ENCODE measurements at regions not wholly inside any gene's neighbourhood (a gene's known extent, or its start where the extent isn't known, plus 50 kb on each side); places are given as distances from the start of the nearest gene placed in this dataset.

DNA sequence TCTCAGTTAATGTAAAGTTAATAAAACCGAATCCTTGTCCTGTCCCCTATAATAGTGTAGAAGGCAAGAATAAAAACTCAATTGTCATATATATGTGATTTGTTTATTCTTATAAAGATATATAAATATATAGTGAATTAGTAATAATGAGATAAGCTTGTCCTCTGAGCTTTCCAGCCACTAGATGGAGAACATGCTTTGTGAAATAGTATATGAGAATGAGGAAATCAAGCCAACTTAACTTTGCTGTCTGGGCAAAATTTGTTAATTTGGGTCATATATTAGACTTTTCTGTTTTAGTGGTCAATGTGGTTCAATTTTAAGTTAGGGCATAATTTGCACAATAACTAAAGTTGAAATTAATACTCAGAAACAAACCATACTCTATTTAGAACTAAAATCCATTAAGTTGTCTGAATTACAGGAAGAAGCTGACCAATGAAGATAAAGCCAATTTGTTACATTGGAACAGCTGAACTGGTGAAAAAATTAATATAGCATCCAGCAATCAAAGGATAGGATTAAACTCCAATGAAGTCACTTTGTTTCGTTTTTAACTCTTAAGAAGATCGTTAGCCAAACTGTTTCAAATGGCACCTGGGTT, 595.0 kb downstream of the ARL4A start:
- CTCF ChIA-PET = interaction anchor here (3.6 kb wide), 1 partner anchor 1409 kb away, joined by 25 read pairs; no protein-coding TSS in a partner anchor
- Mint-ChIP-seq H3K4me1 (no peaks in the 10 kb centered on the region), H3K36me3 (no peaks in the 10 kb centered on the region), H3K4me3 (no peak overlapping the region), H3K27ac (no peak overlapping the region), H3K27me3 (peaks cover 0 to 10% of the 10 kb centered on the region in 2 donors), H3K9me3 (no peaks in the 10 kb centered on the region)
- Histone ChIP-seq H3K27ac (ENCODE audit: low read depth, low read length) (no peak overlapping the region), H3K4me3 (ENCODE audit: low read length) (no peak overlapping the region), H3K4me1 (ENCODE audit: insufficient read depth, low read length) (no peaks in the 10 kb centered on the region), H3K36me3 (ENCODE audit: insufficient read depth, low read length) (no peaks in the 10 kb centered on the region), H3K9me3 (ENCODE audit: low read length) (no peaks in the 10 kb centered on the region), H3K27me3 (ENCODE audit: insufficient read depth, low read length, poor library complexity, severe bottlenecking) (no peaks in the 10 kb centered on the region)
- POLR2A ChIA-PET = no interaction called here
- DNase-seq = no peak

DNA sequence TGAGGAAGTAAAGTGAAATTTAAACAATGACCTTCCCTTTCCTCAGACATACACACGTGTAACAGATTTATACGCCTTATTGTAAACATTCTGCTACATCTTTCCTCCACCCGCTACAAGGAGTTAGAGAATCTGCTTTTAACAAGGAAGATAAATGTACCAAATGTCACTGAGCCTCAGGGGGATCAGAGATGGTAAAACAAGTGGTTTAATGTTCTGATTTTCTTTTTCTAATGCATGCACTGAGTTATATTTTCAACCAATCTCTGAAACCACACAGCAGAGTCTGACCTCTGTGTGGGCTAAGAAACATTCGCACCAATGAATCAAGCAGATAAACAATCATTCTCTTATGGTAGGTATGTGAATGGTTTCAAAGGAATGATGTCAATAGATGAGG, 599.5 kb downstream of the ARL4A start:
- Histone ChIP-seq H3K36me3 (ENCODE audit: insufficient read depth, low read length) (no peaks in the 10 kb centered on the region), H3K27ac (ENCODE audit: low read depth, low read length) (no peak overlapping the region), H3K4me1 (ENCODE audit: insufficient read depth, low read length) (no peaks in the 10 kb centered on the region), H3K4me3 (ENCODE audit: low read length) (no peak overlapping the region), H3K9me3 (ENCODE audit: low read length) (no peaks in the 10 kb centered on the region), H3K27me3 (ENCODE audit: insufficient read depth, low read length, poor library complexity, severe bottlenecking) (no peaks in the 10 kb centered on the region)
- H3K4me3 Mint-ChIP-seq = no peak overlapping the region
- POLR2A ChIA-PET = no interaction called here
- CTCF ChIA-PET = no interaction called here
- peaks cover 0 to 6% of the 10 kb centered on the region in 2 donors for H3K27me3 Mint-ChIP-seq
- no peaks in the 10 kb centered on the region for H3K9me3 Mint-ChIP-seq
- H3K27ac Mint-ChIP-seq = no peak overlapping the region
- H3K36me3 Mint-ChIP-seq = no peaks in the 10 kb centered on the region
- no peaks in the 10 kb centered on the region for H3K4me1 Mint-ChIP-seq
- no peak for DNase-seq

DNA sequence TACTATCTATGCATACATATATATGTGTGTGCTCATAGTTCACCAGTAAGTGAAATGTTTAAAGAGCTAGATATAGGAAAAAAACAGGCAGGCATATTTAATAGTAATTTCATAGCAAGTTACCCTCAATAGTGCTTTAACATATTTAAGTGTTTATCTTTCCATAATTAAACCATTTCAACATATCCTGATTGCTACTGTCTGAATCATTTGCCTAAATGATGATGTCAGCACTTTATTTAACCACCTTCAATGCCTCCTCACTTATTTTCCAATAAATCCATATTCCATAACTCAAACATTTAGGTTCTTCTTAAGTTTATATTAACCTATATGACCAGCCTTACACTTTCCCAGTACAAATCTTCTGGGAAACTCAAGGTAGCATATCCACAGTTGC, 601.1 kb downstream of the ARL4A start:
- Mint-ChIP-seq H3K36me3 (no peaks in the 10 kb centered on the region), H3K4me3 (no peak overlapping the region), H3K27me3 (peaks cover 0 to 6% of the 10 kb centered on the region in 2 donors), H3K9me3 (no peaks in the 10 kb centered on the region), H3K27ac (no peak overlapping the region), H3K4me1 (no peaks in the 10 kb centered on the region)
- no peak for DNase-seq
- POLR2A ChIA-PET = no interaction called here
- no peaks in the 10 kb centered on the region for H3K4me1 ChIP-seq (ENCODE audit: insufficient read depth, low read length)
- H3K4me3 ChIP-seq (ENCODE audit: low read length) = no peak overlapping the region
- H3K27me3 ChIP-seq (ENCODE audit: insufficient read depth, low read length, poor library complexity, severe bottlenecking) = no peaks in the 10 kb centered on the region
- H3K27ac ChIP-seq (ENCODE audit: low read depth, low read length) = no peak overlapping the region
- H3K9me3 ChIP-seq (ENCODE audit: low read length) = no peaks in the 10 kb centered on the region
- H3K36me3 ChIP-seq (ENCODE audit: insufficient read depth, low read length) = no peaks in the 10 kb centered on the region
- CTCF ChIA-PET = no interaction called here

DNA sequence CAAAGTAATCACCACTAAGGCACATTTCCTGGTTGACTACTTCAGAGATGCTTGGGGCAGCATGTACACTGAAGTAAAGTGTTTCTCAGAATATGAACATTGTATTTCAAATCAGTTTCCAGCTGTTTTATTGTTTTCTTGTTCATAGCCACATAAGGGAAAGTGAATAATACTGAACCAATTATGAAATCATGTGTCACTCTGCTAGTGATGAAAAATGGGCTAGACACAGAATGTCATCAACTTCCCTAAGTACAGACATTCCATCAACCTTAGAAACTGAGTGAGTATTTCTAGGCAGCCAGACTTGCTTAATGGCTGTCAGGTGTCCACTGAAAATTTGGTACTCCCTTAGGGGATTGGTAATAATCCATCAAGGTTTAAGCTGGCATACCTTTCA, 603.5 kb downstream of the ARL4A start:
- no peak overlapping the region for H3K27ac Mint-ChIP-seq
- no peaks in the 10 kb centered on the region for H3K9me3 Mint-ChIP-seq
- no peaks in the 10 kb centered on the region for H3K4me1 Mint-ChIP-seq
- CTCF ChIA-PET = no interaction called here
- Histone ChIP-seq H3K9me3 (ENCODE audit: low read length) (no peaks in the 10 kb centered on the region), H3K36me3 (ENCODE audit: insufficient read depth, low read length) (no peaks in the 10 kb centered on the region), H3K27ac (ENCODE audit: low read depth, low read length) (no peak overlapping the region), H3K27me3 (ENCODE audit: insufficient read depth, low read length, poor library complexity, severe bottlenecking) (no peaks in the 10 kb centered on the region), H3K4me3 (ENCODE audit: low read length) (no peak overlapping the region), H3K4me1 (ENCODE audit: insufficient read depth, low read length) (no peaks in the 10 kb centered on the region)
- no peak overlapping the region for H3K4me3 Mint-ChIP-seq
- no peaks in the 10 kb centered on the region for H3K27me3 Mint-ChIP-seq
- no peaks in the 10 kb centered on the region for H3K36me3 Mint-ChIP-seq
- DNase-seq = no peak
- POLR2A ChIA-PET = no interaction called here

DNA sequence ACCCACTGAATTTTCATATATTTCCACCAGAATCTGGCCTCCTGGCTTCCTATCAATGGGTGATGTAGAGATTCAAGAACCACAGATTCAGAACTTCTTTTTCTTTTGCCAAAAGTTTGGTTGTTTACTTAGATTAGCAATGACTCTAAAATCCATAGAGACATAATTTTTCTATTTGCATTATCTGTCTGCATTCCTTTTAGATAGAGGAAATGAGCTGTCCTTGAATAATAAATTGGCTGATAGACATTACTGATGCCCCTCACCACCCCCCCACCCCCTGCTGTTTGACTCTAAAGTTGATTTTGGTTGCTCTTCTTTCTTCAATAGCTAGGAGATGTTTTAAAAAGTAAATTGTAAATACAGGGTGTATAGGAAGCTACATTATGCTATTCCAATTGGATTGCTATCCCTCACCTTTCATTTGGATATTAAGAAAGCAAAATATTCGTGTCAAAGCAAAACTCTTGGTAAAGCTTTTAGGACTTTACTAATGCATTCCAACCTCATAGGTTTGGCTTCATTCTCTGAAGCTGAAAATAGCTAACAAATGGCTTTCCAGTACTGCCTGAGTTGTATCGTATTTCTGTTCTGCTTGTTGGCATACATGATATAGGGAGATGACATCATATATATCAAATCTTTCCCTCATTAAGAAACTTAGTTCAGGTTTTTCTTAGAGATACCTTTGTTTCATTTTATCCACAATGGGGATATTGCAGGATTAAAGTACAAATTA, 606.0 kb downstream of the ARL4A start:
- H3K27me3 Mint-ChIP-seq = no peaks in the 10 kb centered on the region
- no peaks in the 10 kb centered on the region for H3K36me3 ChIP-seq (ENCODE audit: insufficient read depth, low read length)
- DNase-seq = no peak
- CTCF ChIA-PET = no interaction called here
- no peaks in the 10 kb centered on the region for H3K4me1 Mint-ChIP-seq
- no peaks in the 10 kb centered on the region for H3K4me1 ChIP-seq (ENCODE audit: insufficient read depth, low read length)
- no peaks in the 10 kb centered on the region for H3K9me3 Mint-ChIP-seq
- H3K4me3 Mint-ChIP-seq = no peak overlapping the region
- no peaks in the 10 kb centered on the region for H3K9me3 ChIP-seq (ENCODE audit: low read length)
- H3K27ac ChIP-seq (ENCODE audit: low read depth, low read length) = no peak overlapping the region
- H3K36me3 Mint-ChIP-seq = no peaks in the 10 kb centered on the region
- H3K27me3 ChIP-seq (ENCODE audit: insufficient read depth, low read length, poor library complexity, severe bottlenecking) = no peaks in the 10 kb centered on the region
- POLR2A ChIA-PET = no interaction called here
- no peak overlapping the region for H3K27ac Mint-ChIP-seq
- no peak overlapping the region for H3K4me3 ChIP-seq (ENCODE audit: low read length)

DNA sequence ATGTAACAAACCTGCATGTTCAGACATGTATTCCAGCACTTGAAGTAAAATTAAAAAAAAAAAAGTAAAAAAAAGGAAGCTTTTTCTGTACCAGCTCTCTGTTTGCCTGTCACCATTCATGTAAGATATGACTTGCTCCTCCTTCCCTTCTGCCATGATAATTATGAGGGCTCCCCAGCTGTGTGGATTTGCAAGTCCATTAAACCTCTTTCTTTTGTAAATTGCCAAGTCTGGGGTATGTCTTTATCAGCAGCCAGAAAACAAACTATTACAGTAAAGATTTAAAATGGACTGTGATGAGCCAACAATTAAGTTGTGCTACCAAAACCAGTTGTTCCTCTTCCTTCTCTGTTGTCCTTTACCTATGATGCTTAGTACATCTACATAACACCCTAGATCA, 619.6 kb downstream of the ARL4A start:
- Mint-ChIP-seq H3K4me1 (no peaks in the 10 kb centered on the region), H3K27me3 (peaks cover 0 to 3% of the 10 kb centered on the region in 2 donors), H3K4me3 (no peak overlapping the region), H3K36me3 (no peaks in the 10 kb centered on the region), H3K27ac (no peak overlapping the region), H3K9me3 (no peaks in the 10 kb centered on the region)
- Histone ChIP-seq H3K4me3 (ENCODE audit: low read length) (no peak overlapping the region), H3K36me3 (ENCODE audit: insufficient read depth, low read length) (no peaks in the 10 kb centered on the region), H3K27ac (ENCODE audit: low read depth, low read length) (no peak overlapping the region), H3K4me1 (ENCODE audit: insufficient read depth, low read length) (no peaks in the 10 kb centered on the region), H3K9me3 (ENCODE audit: low read length) (no peaks in the 10 kb centered on the region), H3K27me3 (ENCODE audit: insufficient read depth, low read length, poor library complexity, severe bottlenecking) (no peaks in the 10 kb centered on the region)
- ChIA-PET CTCF (interaction anchor here (1.2 kb wide), 1 partner anchor 27 kb away, joined by 3 read pairs; no protein-coding TSS in a partner anchor), POLR2A (no interaction called here)
- no peak for DNase-seq

DNA sequence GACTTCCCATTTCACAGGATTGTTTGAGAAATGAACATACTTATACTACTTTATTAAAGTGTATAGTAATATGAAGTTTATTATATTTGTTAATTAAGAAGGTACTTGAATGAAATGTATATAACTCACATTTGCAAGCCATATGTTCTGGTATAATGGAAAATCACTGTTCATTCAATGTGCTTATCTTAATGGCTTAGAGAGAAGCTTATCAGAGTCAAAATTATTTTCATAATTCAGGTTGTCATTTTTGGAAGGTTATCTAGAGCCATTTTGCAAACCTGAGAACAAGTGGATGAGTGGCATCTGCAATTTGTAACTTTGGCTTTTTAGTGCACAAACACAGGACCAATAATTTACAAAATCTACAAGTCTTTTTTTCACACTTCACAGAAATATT, 621.0 kb downstream of the ARL4A start:
- ChIA-PET CTCF (no interaction called here), POLR2A (no interaction called here)
- H3K36me3 ChIP-seq (ENCODE audit: insufficient read depth, low read length) = no peaks in the 10 kb centered on the region
- H3K4me3 ChIP-seq (ENCODE audit: low read length) = no peak overlapping the region
- peaks cover 0 to 10% (median 0%) of the 10 kb centered on the region in 5 donors for H3K9me3 Mint-ChIP-seq
- H3K27ac Mint-ChIP-seq = no peak overlapping the region
- H3K27me3 ChIP-seq (ENCODE audit: insufficient read depth, low read length, poor library complexity, severe bottlenecking) = no peaks in the 10 kb centered on the region
- no peaks in the 10 kb centered on the region for H3K4me1 Mint-ChIP-seq
- no peak overlapping the region for H3K4me3 Mint-ChIP-seq
- no peaks in the 10 kb centered on the region for H3K9me3 ChIP-seq (ENCODE audit: low read length)
- H3K27ac ChIP-seq (ENCODE audit: low read depth, low read length) = no peak overlapping the region
- H3K4me1 ChIP-seq (ENCODE audit: insufficient read depth, low read length) = no peaks in the 10 kb centered on the region
- H3K36me3 Mint-ChIP-seq = no peaks in the 10 kb centered on the region
- DNase-seq = no peak
- peaks cover 0 to 3% of the 10 kb centered on the region in 2 donors for H3K27me3 Mint-ChIP-seq

DNA sequence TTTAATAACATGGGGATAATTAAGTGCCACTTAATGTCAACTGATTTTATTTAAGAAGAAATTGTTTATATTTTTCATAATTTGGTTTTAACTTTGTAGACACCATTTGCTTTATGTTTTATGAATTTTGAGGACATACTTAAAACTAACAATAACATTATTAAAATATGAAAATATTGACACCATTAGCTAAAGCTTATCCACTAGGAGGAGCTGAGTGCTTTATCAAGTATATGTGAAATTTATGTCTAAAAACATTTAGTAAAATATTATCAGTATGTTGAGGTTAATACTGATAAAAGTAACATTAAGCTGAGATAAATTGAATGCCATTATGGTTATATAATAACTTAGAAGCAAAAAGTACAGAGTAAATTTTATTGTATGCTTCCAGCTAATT, 622.1 kb downstream of the ARL4A start:
- no peak overlapping the region for H3K27ac Mint-ChIP-seq
- Histone ChIP-seq H3K4me1 (ENCODE audit: insufficient read depth, low read length) (no peaks in the 10 kb centered on the region), H3K27me3 (ENCODE audit: insufficient read depth, low read length, poor library complexity, severe bottlenecking) (no peaks in the 10 kb centered on the region), H3K36me3 (ENCODE audit: insufficient read depth, low read length) (no peaks in the 10 kb centered on the region), H3K9me3 (ENCODE audit: low read length) (no peaks in the 10 kb centered on the region), H3K4me3 (ENCODE audit: low read length) (no peak overlapping the region), H3K27ac (ENCODE audit: low read depth, low read length) (no peak overlapping the region)
- peaks cover 0 to 10% (median 0%) of the 10 kb centered on the region in 5 donors for H3K9me3 Mint-ChIP-seq
- H3K36me3 Mint-ChIP-seq = no peaks in the 10 kb centered on the region
- H3K27me3 Mint-ChIP-seq = peaks cover 0 to 3% of the 10 kb centered on the region in 2 donors
- no peak for DNase-seq
- ChIA-PET CTCF (no interaction called here), POLR2A (no interaction called here)
- no peaks in the 10 kb centered on the region for H3K4me1 Mint-ChIP-seq
- no peak overlapping the region for H3K4me3 Mint-ChIP-seq

Measured in CD8-positive, alpha-beta memory T cell (primary cell).